ENCODE measurements at regions not wholly inside any gene's neighbourhood (a gene's known extent, or its start where the extent isn't known, plus 50 kb on each side); places are given as distances from the start of the nearest gene placed in this dataset.

DNA sequence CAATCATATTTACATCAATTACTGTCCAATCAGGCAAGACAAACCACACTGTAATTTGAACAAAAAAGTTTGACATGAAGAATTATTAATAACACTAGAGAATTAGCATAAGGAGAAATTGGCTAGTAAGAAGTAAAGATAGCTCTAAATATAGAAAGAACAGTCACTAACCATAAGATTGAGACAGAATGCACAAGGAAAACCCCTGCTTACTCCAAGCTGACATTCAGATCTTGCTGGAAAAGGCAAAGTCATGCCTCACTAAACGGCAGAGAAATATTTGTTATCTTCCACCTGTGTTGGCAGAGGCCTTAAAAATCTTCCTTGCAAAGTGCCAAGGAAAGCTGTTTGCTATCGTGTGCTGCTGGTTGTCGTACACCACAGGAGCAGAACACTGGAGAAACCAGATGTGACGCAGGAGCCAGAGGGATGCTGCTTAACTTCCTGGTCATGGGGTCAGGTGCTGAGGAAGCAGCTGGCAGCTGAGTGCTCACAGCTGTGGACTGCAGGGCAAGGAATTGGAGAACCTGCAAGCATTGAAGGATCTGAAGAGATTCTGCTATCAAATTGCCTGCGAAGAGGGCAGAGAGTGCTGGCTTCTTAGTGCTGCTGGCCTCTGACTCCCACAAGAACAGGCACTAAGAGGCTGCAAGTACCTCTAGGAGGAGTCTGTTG is 1323.3 kb downstream of the LRFN5 start:
- ChIA-PET POLR2A (no interaction called here), CTCF (interaction anchor here (0.8 to 1.1 kb wide), 3 partner anchors 9 to 16 kb away, joined by 3 to 4 read pairs (median 3); no protein-coding TSS in a partner anchor)
- Histone ChIP-seq H3K4me3 (no peak overlapping the region), H3K4me1 (no peaks in the 10 kb centered on the region), H3K9me3 (no peaks in the 10 kb centered on the region; the same call in 2 of the 3 replicates), H3K27ac (no peak overlapping the region), H3K4me2 (no peak overlapping the region)
- ATAC-seq, result no peak
- DNase-seq (ENCODE audit: low read depth in 1 of 2, low spot score in 1 of 2), result peak in 1 of 2 experiments; percentile 12
- TF ChIP-seq, protein P1, sequence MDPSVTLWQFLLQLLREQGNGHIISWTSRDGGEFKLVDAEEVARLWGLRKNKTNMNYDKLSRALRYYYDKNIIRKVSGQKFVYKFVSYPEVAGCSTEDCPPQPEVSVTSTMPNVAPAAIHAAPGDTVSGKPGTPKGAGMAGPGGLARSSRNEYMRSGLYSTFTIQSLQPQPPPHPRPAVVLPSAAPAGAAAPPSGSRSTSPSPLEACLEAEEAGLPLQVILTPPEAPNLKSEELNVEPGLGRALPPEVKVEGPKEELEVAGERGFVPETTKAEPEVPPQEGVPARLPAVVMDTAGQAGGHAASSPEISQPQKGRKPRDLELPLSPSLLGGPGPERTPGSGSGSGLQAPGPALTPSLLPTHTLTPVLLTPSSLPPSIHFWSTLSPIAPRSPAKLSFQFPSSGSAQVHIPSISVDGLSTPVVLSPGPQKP (IDR thresholded peaks at IDR 0.05; ENCODE audit: low read depth, low read length), result no peak
- TF ChIP-seq HOXA7 (CRISPR knock-in tag; IDR thresholded peaks at IDR 0.05) (no peak), FOSL2 (IDR thresholded peaks at IDR 0.05) (no peak), FOSL2 (CRISPR knock-in tag; IDR thresholded peaks at IDR 0.05) (no peak), EHMT2 (IDR thresholded peaks at IDR 0.05; ENCODE audit: low read depth) (no peak), USF2 (IDR thresholded peaks at IDR 0.05) (no peak), RAD21 (conservative IDR thresholded peaks at IDR 0.05 in 1 of 2, IDR thresholded peaks at IDR 0.05 in 1 of 2) (no peak), E2F6 (IDR thresholded peaks at IDR 0.05; ENCODE audit: borderline replicate concordance, low read depth) (no peak), POLR2AphosphoS2 (conservative IDR thresholded peaks at IDR 0.05; ENCODE audit: low read length) (no peak), HEYL (CRISPR knock-in tag; IDR thresholded peaks at IDR 0.05) (no peak), TFCP2L1 (CRISPR knock-in tag; IDR thresholded peaks at IDR 0.05) (no peak), RCOR1 (IDR thresholded peaks at IDR 0.05; ENCODE audit: low read depth, low read length) (no peak)
- TF ChIP-seq, protein P2, sequence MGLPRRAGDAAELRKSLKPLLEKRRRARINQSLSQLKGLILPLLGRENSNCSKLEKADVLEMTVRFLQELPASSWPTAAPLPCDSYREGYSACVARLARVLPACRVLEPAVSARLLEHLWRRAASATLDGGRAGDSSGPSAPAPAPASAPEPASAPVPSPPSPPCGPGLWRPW (IDR thresholded peaks at IDR 0.05), result no peak
- TF ChIP-seq, protein P3, sequence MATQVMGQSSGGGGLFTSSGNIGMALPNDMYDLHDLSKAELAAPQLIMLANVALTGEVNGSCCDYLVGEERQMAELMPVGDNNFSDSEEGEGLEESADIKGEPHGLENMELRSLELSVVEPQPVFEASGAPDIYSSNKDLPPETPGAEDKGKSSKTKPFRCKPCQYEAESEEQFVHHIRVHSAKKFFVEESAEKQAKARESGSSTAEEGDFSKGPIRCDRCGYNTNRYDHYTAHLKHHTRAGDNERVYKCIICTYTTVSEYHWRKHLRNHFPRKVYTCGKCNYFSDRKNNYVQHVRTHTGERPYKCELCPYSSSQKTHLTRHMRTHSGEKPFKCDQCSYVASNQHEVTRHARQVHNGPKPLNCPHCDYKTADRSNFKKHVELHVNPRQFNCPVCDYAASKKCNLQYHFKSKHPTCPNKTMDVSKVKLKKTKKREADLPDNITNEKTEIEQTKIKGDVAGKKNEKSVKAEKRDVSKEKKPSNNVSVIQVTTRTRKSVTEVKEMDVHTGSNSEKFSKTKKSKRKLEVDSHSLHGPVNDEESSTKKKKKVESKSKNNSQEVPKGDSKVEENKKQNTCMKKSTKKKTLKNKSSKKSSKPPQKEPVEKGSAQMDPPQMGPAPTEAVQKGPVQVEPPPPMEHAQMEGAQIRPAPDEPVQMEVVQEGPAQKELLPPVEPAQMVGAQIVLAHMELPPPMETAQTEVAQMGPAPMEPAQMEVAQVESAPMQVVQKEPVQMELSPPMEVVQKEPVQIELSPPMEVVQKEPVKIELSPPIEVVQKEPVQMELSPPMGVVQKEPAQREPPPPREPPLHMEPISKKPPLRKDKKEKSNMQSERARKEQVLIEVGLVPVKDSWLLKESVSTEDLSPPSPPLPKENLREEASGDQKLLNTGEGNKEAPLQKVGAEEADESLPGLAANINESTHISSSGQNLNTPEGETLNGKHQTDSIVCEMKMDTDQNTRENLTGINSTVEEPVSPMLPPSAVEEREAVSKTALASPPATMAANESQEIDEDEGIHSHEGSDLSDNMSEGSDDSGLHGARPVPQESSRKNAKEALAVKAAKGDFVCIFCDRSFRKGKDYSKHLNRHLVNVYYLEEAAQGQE (IDR thresholded peaks at IDR 0.05), result no peak
- 36% methylated on average over 5 of the region's 5 CpGs for WGBS (ENCODE audit: missing lambda C conversion rate)
- no peak for FAIRE-seq

- Histone ChIP-seq H3K27ac (no peak overlapping the region), H3K4me3 (no peak overlapping the region), H3K4me1 (no peaks in the 10 kb centered on the region), H3K9me3 (no peaks in the 10 kb centered on the region; the same call in 2 of the 3 replicates), H3K4me2 (peak overlapping the region; percentile 8; the same call in 2 of the 3 replicates)
- ChIA-PET CTCF (no interaction called here), POLR2A (no interaction called here)
- DNase-seq (ENCODE audit: low read depth in 1 of 2, low spot score in 1 of 2) (peak in 1 of 2 experiments; percentile 14), FAIRE-seq (no peak), ATAC-seq (no peak)
- TF ChIP-seq, protein P2 (IDR thresholded peaks at IDR 0.05), result no peak
- TF ChIP-seq SMC3 (IDR thresholded peaks at IDR 0.05), result no peak
- TF ChIP-seq RCOR1 (IDR thresholded peaks at IDR 0.05; ENCODE audit: low read depth, low read length), result no peak
- no peak for TF ChIP-seq CBX8 (IDR thresholded peaks at IDR 0.05)
- TF ChIP-seq GATA3 (IDR thresholded peaks at IDR 0.05; ENCODE audit: borderline replicate concordance), result peak; percentile 73; the same call in 1 of the 2 replicates
- no peak for TF ChIP-seq FOSL2 (IDR thresholded peaks at IDR 0.05)
- TF ChIP-seq FOSL2 (CRISPR knock-in tag; IDR thresholded peaks at IDR 0.05), result peak; percentile 61
- no peak for TF ChIP-seq TP53 (CRISPR knock-in tag; IDR thresholded peaks at IDR 0.05)
- TF ChIP-seq POLR2AphosphoS2 (conservative IDR thresholded peaks at IDR 0.05; ENCODE audit: low read length), result no peak
- no peak for TF ChIP-seq EP300 (IDR thresholded peaks at IDR 0.05)
- WGBS (ENCODE audit: missing lambda C conversion rate), result 49% methylated on average over 2 of the region's 2 CpGs
These were observed 1320.6 kb downstream of the LRFN5 start for GRCh38 chr14:42927313-42927712.
